ENCODE measurements at regions not wholly inside any gene's neighbourhood (a gene's known extent, or its start where the extent isn't known, plus 50 kb on each side); places are given as distances from the start of the nearest gene placed in this dataset.
A peak's percentile ranks its signal among the peaks of the same experiment; 100 is the strongest.

- no peaks in the 10 kb centered on the region for H3K27me3 ChIP-seq
- no peak for TF ChIP-seq CTCF (IDR thresholded peaks at IDR 0.05)
- TF ChIP-seq POLR2A (IDR thresholded peaks at IDR 0.05): no peak
These were observed 67.4 kb upstream of the PPP1R3C start for GRCh38 chr10:91700273-91700672.

GRCh38 chr10:91698258-91698657 is 65.4 kb upstream of the PPP1R3C start:
- no peak for DNase-seq
- Histone ChIP-seq H3K4me3 (no peak overlapping the region), H3K27me3 (no peaks in the 10 kb centered on the region), H3K27ac (no peak overlapping the region), H3K4me1 (no peaks in the 10 kb centered on the region), H3K36me3 (no peaks in the 10 kb centered on the region), H3K9me3 (no peaks in the 10 kb centered on the region)
- TF ChIP-seq POLR2A (IDR thresholded peaks at IDR 0.05): no peak
- TF ChIP-seq CTCF (IDR thresholded peaks at IDR 0.05): no peak

More at GRCh38 chr10:91700273-91700672, 67.4 kb upstream of the PPP1R3C start:
- Histone ChIP-seq H3K9me3 (no peaks in the 10 kb centered on the region), H3K4me1 (no peaks in the 10 kb centered on the region), H3K4me3 (no peak overlapping the region), H3K36me3 (no peaks in the 10 kb centered on the region), H3K27ac (no peak overlapping the region)
- no peak for DNase-seq

- no peak overlapping the region for H3K4me3 ChIP-seq
- no peak for DNase-seq
- H3K27me3 ChIP-seq: no peaks in the 10 kb centered on the region
- H3K9me3 ChIP-seq: no peaks in the 10 kb centered on the region
- no peaks in the 10 kb centered on the region for H3K36me3 ChIP-seq
- H3K4me1 ChIP-seq: no peaks in the 10 kb centered on the region
- no peak overlapping the region for H3K27ac ChIP-seq
- TF ChIP-seq POLR2A (IDR thresholded peaks at IDR 0.05) (no peak), CTCF (IDR thresholded peaks at IDR 0.05) (peak in 5 of 6 experiments; percentile 34 to 71 (median 62))
These were observed 61.4 kb upstream of the PPP1R3C start for GRCh38 chr10:91694170-91694794.

GRCh38 chr10:91691981-91692380 is 59.1 kb upstream of the PPP1R3C start:
- H3K27me3 ChIP-seq: no peaks in the 10 kb centered on the region
- H3K9me3 ChIP-seq: no peaks in the 10 kb centered on the region
- H3K27ac ChIP-seq: no peak overlapping the region
- no peaks in the 10 kb centered on the region for H3K36me3 ChIP-seq
- DNase-seq: no peak
- no peaks in the 10 kb centered on the region for H3K4me1 ChIP-seq
- TF ChIP-seq POLR2A (IDR thresholded peaks at IDR 0.05) (no peak), CTCF (IDR thresholded peaks at IDR 0.05) (no peak)
- no peak overlapping the region for H3K4me3 ChIP-seq

DNA sequence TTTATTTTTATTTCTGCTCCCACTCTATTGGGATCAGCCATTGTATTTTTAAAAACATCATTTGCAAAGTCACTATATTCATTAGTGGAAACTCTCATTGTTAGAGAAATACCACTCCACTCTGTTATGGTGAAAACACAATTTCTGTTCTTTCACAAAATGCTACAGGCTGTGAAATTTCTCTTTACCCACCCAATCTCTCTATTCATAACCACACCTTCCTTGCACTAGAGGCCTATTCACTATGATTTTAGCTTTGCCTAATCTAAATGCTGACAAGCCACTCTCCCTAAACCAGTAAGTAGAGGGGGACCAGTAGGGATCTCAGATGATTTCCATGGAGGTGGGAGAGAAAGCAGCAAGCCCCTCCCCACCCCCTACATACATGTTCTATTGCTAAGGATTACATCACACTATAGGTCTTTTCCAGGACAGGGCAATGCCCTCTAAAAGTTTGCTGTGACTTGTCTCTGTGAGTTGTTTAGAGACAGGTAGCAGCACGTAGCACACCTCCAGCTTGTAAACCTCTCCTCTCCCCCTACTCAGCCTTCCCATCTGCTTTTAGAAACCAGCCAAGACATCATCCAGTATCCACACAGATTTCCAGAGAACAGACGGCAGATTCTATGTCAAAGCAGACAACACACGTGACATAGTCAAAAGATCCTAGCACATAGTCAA is 58.3 kb upstream of the PPP1R3C start:
- no peak overlapping the region for H3K4me3 ChIP-seq
- TF ChIP-seq POLR2A (IDR thresholded peaks at IDR 0.05): no peak
- TF ChIP-seq CTCF (IDR thresholded peaks at IDR 0.05): no peak

More for the DNA sequence above, 58.3 kb upstream of the PPP1R3C start:
- H3K27ac ChIP-seq: no peak overlapping the region
- no peaks in the 10 kb centered on the region for H3K36me3 ChIP-seq
- no peaks in the 10 kb centered on the region for H3K9me3 ChIP-seq
- no peaks in the 10 kb centered on the region for H3K4me1 ChIP-seq
- no peak for DNase-seq
- H3K27me3 ChIP-seq: no peaks in the 10 kb centered on the region

All from Peyer's patch (tissue), 4 donors.